ENCODE measurements at regions not wholly inside any gene's neighbourhood (a gene's known extent, or its start where the extent isn't known, plus 50 kb on each side); places are given as distances from the start of the nearest gene placed in this dataset.

- H3K27ac Mint-ChIP-seq (ENCODE audit: unreplicated experiment) = no peak overlapping the region
- H3K36me3 Mint-ChIP-seq (ENCODE audit: low read depth) = peaks cover 2% of the 10 kb centered on the region
- H3K4me3 Mint-ChIP-seq = no peak overlapping the region
- no peaks in the 10 kb centered on the region for H3K4me1 Mint-ChIP-seq
- TF ChIP-seq, protein P1, sequence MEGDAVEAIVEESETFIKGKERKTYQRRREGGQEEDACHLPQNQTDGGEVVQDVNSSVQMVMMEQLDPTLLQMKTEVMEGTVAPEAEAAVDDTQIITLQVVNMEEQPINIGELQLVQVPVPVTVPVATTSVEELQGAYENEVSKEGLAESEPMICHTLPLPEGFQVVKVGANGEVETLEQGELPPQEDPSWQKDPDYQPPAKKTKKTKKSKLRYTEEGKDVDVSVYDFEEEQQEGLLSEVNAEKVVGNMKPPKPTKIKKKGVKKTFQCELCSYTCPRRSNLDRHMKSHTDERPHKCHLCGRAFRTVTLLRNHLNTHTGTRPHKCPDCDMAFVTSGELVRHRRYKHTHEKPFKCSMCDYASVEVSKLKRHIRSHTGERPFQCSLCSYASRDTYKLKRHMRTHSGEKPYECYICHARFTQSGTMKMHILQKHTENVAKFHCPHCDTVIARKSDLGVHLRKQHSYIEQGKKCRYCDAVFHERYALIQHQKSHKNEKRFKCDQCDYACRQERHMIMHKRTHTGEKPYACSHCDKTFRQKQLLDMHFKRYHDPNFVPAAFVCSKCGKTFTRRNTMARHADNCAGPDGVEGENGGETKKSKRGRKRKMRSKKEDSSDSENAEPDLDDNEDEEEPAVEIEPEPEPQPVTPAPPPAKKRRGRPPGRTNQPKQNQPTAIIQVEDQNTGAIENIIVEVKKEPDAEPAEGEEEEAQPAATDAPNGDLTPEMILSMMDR (conservative IDR thresholded peaks at IDR 0.05) = no peak
- H3K27me3 Mint-ChIP-seq (ENCODE audit: low read depth) = peaks cover 32% of the 10 kb centered on the region
- H3K9me3 Mint-ChIP-seq = peaks cover 2% of the 10 kb centered on the region
- DNase-seq (ENCODE audit: low read depth, low spot score) = no peak
Measured at GRCh38 chr1:48121955-48122354, 100.6 kb upstream of the SLC5A9 start.

- peaks cover 21% of the 10 kb centered on the region for H3K27me3 Mint-ChIP-seq (ENCODE audit: low read depth)
- TF ChIP-seq, protein P1 (conservative IDR thresholded peaks at IDR 0.05) = no peak
- no peaks in the 10 kb centered on the region for H3K4me1 Mint-ChIP-seq
- no peak overlapping the region for H3K4me3 Mint-ChIP-seq
- H3K9me3 Mint-ChIP-seq = peaks cover 2% of the 10 kb centered on the region
- DNase-seq (ENCODE audit: low read depth, low spot score) = no peak
- H3K27ac Mint-ChIP-seq (ENCODE audit: unreplicated experiment) = no peak overlapping the region
- no peaks in the 10 kb centered on the region for H3K36me3 Mint-ChIP-seq (ENCODE audit: low read depth)
Measured at GRCh38 chr1:48120621-48121020, 101.9 kb upstream of the SLC5A9 start.

- no peak overlapping the region for H3K4me3 Mint-ChIP-seq
- H3K27me3 Mint-ChIP-seq (ENCODE audit: low read depth) = peaks cover 18% of the 10 kb centered on the region
- no peaks in the 10 kb centered on the region for H3K36me3 Mint-ChIP-seq (ENCODE audit: low read depth)
- DNase-seq (ENCODE audit: low read depth, low spot score) = no peak
- no peak overlapping the region for H3K27ac Mint-ChIP-seq (ENCODE audit: unreplicated experiment)
- TF ChIP-seq, protein P1 (conservative IDR thresholded peaks at IDR 0.05) = no peak
- H3K4me1 Mint-ChIP-seq = no peaks in the 10 kb centered on the region
- H3K9me3 Mint-ChIP-seq = peaks cover 2% of the 10 kb centered on the region
Measured at GRCh38 chr1:48115835-48116234, 106.7 kb upstream of the SLC5A9 start.

- DNase-seq (ENCODE audit: low read depth, low spot score) = no peak
- TF ChIP-seq, protein P1 (conservative IDR thresholded peaks at IDR 0.05) = no peak
- no peaks in the 10 kb centered on the region for H3K36me3 Mint-ChIP-seq (ENCODE audit: low read depth)
- H3K27me3 Mint-ChIP-seq (ENCODE audit: low read depth) = peaks cover 27% of the 10 kb centered on the region
- H3K4me3 Mint-ChIP-seq = no peak overlapping the region
- H3K4me1 Mint-ChIP-seq = no peaks in the 10 kb centered on the region
- no peak overlapping the region for H3K27ac Mint-ChIP-seq (ENCODE audit: unreplicated experiment)
- peaks cover 2% of the 10 kb centered on the region for H3K9me3 Mint-ChIP-seq
Measured at GRCh38 chr1:48114596-48115382, 107.7 kb upstream of the SLC5A9 start.

DNA sequence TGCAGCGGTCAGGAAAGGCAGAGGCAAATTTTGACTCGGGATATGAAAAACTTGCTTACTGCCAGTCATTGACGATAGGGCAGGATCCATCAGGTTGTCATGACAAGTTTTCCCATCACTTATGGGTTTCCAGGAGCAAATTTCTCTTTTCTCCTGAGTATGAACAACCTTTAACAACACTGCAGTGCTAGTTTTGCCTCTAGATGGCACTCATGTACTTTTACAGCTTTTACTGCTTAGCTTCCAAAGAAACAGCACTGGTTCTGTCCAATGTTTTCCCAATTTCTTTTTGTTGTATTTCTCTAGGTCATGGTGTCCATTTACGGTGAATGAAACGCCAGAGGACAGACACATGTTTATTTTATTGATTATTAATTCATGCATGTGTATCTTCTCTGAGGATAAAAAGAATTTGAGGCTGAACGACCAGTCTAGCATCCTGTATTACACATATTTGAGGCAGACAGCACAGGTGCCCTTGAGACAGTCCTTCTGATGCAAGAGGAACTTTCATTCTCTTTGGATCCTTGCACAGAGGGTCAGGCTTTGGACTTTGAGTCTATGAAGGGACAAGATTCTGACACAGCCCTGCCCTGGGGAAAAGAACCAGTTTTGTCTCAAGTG is 112.3 kb upstream of the TRABD2B start:
- Mint-ChIP-seq H3K9me3 (no peaks in the 10 kb centered on the region), H3K27me3 (ENCODE audit: low read depth) (peaks cover 32% of the 10 kb centered on the region), H3K4me3 (no peak overlapping the region), H3K27ac (ENCODE audit: unreplicated experiment) (no peak overlapping the region), H3K4me1 (no peaks in the 10 kb centered on the region), H3K36me3 (ENCODE audit: low read depth) (no peaks in the 10 kb centered on the region)
- peak; percentile 29 for DNase-seq (ENCODE audit: low read depth, low spot score)
- TF ChIP-seq, protein P1 (conservative IDR thresholded peaks at IDR 0.05) = peak; percentile 90

Data from neural crest cell (in vitro differentiated cells).